Ramos (cell line): ENCODE measurements at regions not wholly inside any gene's neighbourhood (a gene's known extent, or its start where the extent isn't known, plus 50 kb on each side); places are given as distances from the start of the nearest gene placed in this dataset.

Experiments
- in situ Hi-C: fragments of 300-500 bp; cut with MboI; formaldehyde crosslinking; loops from one replicate; pipeline ENCODE4 v1.14.3; 2022; ENCODE audit warnings: low sequenced_read_pairs; ENCODE audit not compliant: unreplicated experiment

GRCh38 chr7:21076574-21076973, 289.9 kb upstream of the SP8 start:
- in situ Hi-C loops: no loop called here

- in situ Hi-C loops: no loop called here
These were observed 290.9 kb upstream of the SP8 start for GRCh38 chr7:21077602-21078001.

GRCh38 chr7:21084286-21084685, 297.6 kb upstream of the SP8 start:
- in situ Hi-C loops: no loop called here

GRCh38 chr7:21086688-21087087, 300.0 kb upstream of the SP8 start:
- in situ Hi-C loops: no loop called here

- in situ Hi-C loops: no loop called here
These were observed 303.0 kb upstream of the SP8 start for GRCh38 chr7:21089653-21090052.

- in situ Hi-C loops: no loop called here
These were observed 306.3 kb upstream of the SP8 start for GRCh38 chr7:21092766-21093702.

- in situ Hi-C loops: no loop called here
These were observed 307.9 kb upstream of the SP8 start for GRCh38 chr7:21094589-21094988.

- in situ Hi-C loops: no loop called here
These were observed 312.7 kb upstream of the SP8 start for GRCh38 chr7:21099432-21099831.

GRCh38 chr7:21099955-21100354, 313.3 kb upstream of the SP8 start:
- in situ Hi-C loops: no loop called here

- in situ Hi-C loops: no loop called here
These were observed 314.9 kb upstream of the SP8 start for GRCh38 chr7:21101541-21101940.

- in situ Hi-C loops: no loop called here
These were observed 316.9 kb upstream of the SP8 start for GRCh38 chr7:21103426-21104123.

GRCh38 chr7:21104124-21104500, 317.4 kb upstream of the SP8 start:
- in situ Hi-C loops: no loop called here

- in situ Hi-C loops: no loop called here
These were observed 319.6 kb upstream of the SP8 start for GRCh38 chr7:21106296-21106732.

- in situ Hi-C loops: no loop called here
These were observed 320.4 kb upstream of the SP8 start for GRCh38 chr7:21107101-21107500.

GRCh38 chr7:21108182-21108581, 319.7 kb upstream of the SP4 start:
- in situ Hi-C loops: no loop called here

GRCh38 chr7:21113609-21114415, 314.1 kb upstream of the SP4 start:
- in situ Hi-C loops: no loop called here

GRCh38 chr7:21123586-21123985, 304.3 kb upstream of the SP4 start:
- in situ Hi-C loops: no loop called here

GRCh38 chr7:21125297-21125696, 302.6 kb upstream of the SP4 start:
- in situ Hi-C loops: no loop called here

GRCh38 chr7:21128062-21128817, 299.6 kb upstream of the SP4 start:
- in situ Hi-C loops: no loop called here

GRCh38 chr7:21131897-21132296, 296.0 kb upstream of the SP4 start:
- in situ Hi-C loops: no loop called here
